ENCODE measurements at regions not wholly inside any gene's neighbourhood (a gene's known extent, or its start where the extent isn't known, plus 50 kb on each side); places are given as distances from the start of the nearest gene placed in this dataset.

DNA sequence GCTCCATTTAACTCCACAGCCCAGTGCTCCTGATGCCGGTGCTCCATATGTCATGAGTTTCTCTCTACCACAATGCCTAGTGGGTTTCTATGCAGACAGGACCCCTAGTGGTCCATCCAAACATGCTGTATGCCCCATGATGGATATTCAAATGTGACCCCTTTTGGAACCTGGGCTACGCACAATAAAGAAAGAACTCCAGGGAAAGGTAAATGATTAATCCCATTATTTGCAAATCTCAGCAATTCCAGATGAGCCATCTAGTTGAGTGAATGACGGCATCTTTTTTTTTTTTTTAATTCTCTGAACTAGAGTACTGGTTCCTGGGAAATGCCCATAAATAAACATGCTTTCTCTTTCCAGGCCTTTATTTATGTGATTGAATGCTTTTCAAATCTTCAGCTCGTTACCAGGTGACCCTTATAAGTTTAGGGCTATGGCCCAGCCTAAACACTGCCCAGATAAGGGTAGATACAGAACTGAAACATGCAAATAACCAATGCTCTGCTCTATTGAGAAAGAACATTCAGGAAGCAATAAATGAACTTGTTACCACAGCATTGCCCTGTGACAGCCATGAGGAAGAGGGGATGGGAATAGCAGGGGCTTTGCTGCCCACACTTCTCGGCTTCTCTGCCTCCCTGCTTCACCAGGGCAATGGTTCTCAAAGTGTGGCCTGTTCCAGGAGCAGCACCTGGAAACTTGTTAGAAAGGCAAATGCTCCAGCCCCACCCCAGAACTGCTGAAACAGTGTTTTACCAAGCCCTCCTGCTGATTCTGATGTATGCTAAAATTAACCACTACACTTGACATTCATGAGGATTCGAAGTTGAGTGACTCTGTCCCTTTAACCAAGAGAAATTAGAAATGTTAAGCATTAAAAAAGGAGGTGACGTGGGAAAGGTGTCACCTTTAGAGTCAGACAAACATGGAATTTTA, 151.7 kb downstream of the SEC16B start:
- TF ChIP-seq CTCF (IDR thresholded peaks at IDR 0.05; ENCODE audit: insufficient read depth, low read length, poor library complexity, severe bottlenecking), result no peak
- no peak for DNase-seq (ENCODE audit: low read depth)
- no peaks in the 10 kb centered on the region for H3K36me3 ChIP-seq (ENCODE audit: control insufficient read depth, insufficient read depth, low read length)
- no peak overlapping the region for H3K4me3 ChIP-seq (ENCODE audit: low read depth, low read length)
- H3K27me3 ChIP-seq (ENCODE audit: control insufficient read depth, insufficient read depth, low read length), result no peaks in the 10 kb centered on the region

DNA sequence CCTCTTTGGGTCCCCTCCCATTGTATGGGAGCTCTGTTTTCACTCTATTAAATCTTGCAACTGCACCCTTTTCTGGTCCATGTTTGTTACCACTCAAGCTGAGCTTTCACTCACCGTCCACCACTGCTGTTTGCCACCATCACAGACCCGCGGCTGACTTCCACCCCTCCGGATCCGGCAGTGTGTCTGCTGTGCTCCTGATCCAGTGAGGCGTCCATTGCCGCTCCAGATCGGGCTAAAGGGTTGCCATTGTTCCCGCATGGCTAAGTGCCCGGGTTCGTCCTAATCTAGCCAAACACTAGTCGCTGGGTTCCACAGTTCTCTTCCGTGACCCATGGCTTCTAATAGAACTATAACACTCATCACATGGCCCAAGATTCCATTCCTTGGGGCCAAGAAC, 157.2 kb downstream of the SEC16B start:
- no peak for TF ChIP-seq CTCF (IDR thresholded peaks at IDR 0.05; ENCODE audit: insufficient read depth, low read length, poor library complexity, severe bottlenecking)
- DNase-seq (ENCODE audit: low read depth), result no peak
- H3K4me3 ChIP-seq (ENCODE audit: low read depth, low read length), result no peak overlapping the region
- no peaks in the 10 kb centered on the region for H3K27me3 ChIP-seq (ENCODE audit: control insufficient read depth, insufficient read depth, low read length)
- no peaks in the 10 kb centered on the region for H3K36me3 ChIP-seq (ENCODE audit: control insufficient read depth, insufficient read depth, low read length)

GRCh38 chr1:177812144-177812543, 157.7 kb downstream of the SEC16B start:
- no peaks in the 10 kb centered on the region for H3K36me3 ChIP-seq (ENCODE audit: control insufficient read depth, insufficient read depth, low read length)
- DNase-seq (ENCODE audit: low read depth), result no peak
- TF ChIP-seq CTCF (IDR thresholded peaks at IDR 0.05; ENCODE audit: insufficient read depth, low read length, poor library complexity, severe bottlenecking), result no peak
- H3K4me3 ChIP-seq (ENCODE audit: low read depth, low read length), result no peak overlapping the region
- no peaks in the 10 kb centered on the region for H3K27me3 ChIP-seq (ENCODE audit: control insufficient read depth, insufficient read depth, low read length)

- Histone ChIP-seq H3K4me3 (ENCODE audit: low read depth, low read length) (no peak overlapping the region), H3K36me3 (ENCODE audit: control insufficient read depth, insufficient read depth, low read length) (no peaks in the 10 kb centered on the region), H3K27me3 (ENCODE audit: control insufficient read depth, insufficient read depth, low read length) (no peaks in the 10 kb centered on the region)
- DNase-seq (ENCODE audit: low read depth), result no peak
- TF ChIP-seq CTCF (IDR thresholded peaks at IDR 0.05; ENCODE audit: insufficient read depth, low read length, poor library complexity, severe bottlenecking), result no peak
Observed at GRCh38 chr1:177811429-177811828, 158.4 kb downstream of the SEC16B start.

GRCh38 chr1:177809819-177810218, 160.0 kb downstream of the SEC16B start:
- TF ChIP-seq CTCF (IDR thresholded peaks at IDR 0.05; ENCODE audit: insufficient read depth, low read length, poor library complexity, severe bottlenecking), result no peak
- DNase-seq (ENCODE audit: low read depth), result no peak
- H3K36me3 ChIP-seq (ENCODE audit: control insufficient read depth, insufficient read depth, low read length), result no peaks in the 10 kb centered on the region
- H3K27me3 ChIP-seq (ENCODE audit: control insufficient read depth, insufficient read depth, low read length), result no peaks in the 10 kb centered on the region
- H3K4me3 ChIP-seq (ENCODE audit: low read depth, low read length), result no peak overlapping the region

DNA sequence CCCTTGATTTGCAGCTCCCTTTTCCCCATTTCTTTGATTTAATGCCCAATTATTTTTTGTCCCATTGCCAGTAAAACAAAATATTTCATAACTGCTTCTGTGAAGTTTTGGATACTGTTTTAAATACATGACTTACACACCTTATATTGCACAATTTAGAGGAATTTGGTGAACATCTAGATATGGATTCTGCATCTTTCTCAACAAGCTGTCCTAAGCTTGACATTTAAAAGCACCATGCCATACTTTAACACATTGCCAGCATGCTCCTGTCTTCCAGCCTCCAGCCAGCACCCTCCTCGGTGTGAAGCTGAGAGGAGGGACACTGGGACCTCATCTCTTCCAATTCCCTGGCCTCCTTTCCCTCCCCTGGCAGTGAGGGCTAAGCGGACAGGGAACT, 167.6 kb downstream of the SEC16B start:
- no peak for TF ChIP-seq CTCF (IDR thresholded peaks at IDR 0.05; ENCODE audit: insufficient read depth, low read length, poor library complexity, severe bottlenecking)
- no peak for DNase-seq (ENCODE audit: low read depth)
- Histone ChIP-seq H3K36me3 (ENCODE audit: control insufficient read depth, insufficient read depth, low read length) (no peaks in the 10 kb centered on the region), H3K27me3 (ENCODE audit: control insufficient read depth, insufficient read depth, low read length) (no peaks in the 10 kb centered on the region), H3K4me3 (ENCODE audit: low read depth, low read length) (no peak overlapping the region)

Measured in kidney epithelial cell (primary cell).